Activated CD8-positive, alpha-beta memory T cell treated with anti-CD3 and anti-CD28 coated beads for 24 hours (primary cell): ENCODE measurements at regions not wholly inside any gene's neighbourhood (a gene's known extent, or its start where the extent isn't known, plus 50 kb on each side); places are given as distances from the start of the nearest gene placed in this dataset.

Source experiments
- DNase-seq: peaks from one replicate; pipeline ENCODE4 v3.0.0-alpha.2; 2020

DNA sequence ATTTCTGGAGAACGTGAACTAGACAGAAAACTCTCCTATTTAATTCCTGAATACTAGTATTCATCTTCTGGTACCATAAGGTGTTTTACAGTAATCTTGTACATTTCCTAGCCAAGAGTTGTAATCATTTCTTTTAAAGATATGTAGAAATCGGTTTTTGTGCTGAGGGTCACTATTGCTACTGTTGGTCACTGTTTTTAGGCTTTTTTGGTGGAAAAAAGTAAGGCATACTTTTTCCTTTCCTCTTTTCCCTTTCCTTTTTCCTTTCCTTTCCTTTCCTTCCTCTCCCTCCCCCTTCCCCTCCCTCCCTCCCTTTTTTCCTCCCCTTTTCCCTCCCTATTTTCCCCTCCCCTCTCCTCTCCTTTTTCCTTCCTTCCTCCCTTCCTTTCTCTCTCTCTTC, 706.4 kb upstream of the GOT2 start:
- DNase-seq = no peak

DNA sequence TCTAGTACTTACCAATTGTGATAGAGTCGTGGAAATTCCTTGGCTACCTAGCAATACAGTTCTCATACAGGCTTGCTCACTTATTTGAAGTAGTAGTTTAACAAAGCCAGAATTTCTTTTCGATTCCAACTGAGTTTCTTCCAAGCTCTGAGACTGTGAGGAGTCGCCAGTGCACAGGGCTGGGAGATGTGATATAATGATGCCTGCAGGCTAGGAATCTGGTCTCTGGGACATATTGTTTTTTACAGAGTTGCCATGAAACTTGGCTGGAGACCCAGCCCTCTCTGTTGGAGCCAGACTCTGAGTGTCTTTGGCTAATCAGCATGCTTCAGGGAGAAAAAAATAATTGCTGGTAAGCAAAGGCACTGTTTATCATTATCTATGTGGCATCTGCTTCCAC, 698.8 kb upstream of the GOT2 start:
- DNase-seq = no peak

DNA sequence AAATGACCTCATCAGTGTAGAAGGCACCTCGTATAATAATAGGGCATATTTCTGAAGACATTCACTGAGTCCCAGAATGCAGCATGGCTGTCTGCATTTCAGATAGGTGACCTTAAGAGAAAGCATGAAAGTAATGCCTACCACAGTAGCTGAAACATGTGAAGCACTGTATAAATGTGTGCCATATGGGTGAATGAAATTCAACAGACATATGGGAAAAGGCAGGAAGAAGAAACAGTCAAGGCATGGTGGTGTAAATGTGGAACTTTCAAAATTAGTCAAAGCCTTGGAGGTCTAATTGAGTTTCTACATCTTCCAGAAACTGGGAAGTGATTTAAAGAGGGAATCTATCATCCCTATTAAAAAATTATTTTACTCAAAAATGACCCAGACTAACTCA, 698.2 kb upstream of the GOT2 start:
- no peak for DNase-seq

DNA sequence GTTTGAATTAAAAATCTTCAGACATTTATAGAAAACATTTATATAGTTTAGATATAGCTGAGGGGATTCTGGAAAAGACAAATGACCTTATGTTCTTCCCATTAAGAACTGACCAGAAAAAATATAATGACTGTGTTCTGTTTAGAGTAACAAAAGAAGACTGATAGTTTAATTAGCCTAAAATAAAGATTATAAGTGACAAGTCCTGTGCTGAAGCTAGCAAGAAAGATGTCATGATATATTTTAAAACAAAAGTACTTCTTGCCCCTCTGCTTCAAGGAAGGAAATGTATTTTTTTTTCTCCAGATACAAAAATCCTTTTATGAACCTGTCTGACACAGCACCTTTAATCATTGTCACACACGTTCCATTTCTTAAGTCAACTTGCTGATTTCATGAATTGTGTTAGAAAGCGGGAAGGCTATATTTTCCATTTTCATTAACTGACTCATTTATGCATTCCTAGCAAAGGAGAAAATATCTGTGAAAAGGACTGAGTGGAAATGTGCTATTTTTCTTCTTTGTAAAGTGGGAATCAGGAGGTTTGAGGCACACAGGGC, 690.7 kb upstream of the GOT2 start:
- DNase-seq = no peak

DNA sequence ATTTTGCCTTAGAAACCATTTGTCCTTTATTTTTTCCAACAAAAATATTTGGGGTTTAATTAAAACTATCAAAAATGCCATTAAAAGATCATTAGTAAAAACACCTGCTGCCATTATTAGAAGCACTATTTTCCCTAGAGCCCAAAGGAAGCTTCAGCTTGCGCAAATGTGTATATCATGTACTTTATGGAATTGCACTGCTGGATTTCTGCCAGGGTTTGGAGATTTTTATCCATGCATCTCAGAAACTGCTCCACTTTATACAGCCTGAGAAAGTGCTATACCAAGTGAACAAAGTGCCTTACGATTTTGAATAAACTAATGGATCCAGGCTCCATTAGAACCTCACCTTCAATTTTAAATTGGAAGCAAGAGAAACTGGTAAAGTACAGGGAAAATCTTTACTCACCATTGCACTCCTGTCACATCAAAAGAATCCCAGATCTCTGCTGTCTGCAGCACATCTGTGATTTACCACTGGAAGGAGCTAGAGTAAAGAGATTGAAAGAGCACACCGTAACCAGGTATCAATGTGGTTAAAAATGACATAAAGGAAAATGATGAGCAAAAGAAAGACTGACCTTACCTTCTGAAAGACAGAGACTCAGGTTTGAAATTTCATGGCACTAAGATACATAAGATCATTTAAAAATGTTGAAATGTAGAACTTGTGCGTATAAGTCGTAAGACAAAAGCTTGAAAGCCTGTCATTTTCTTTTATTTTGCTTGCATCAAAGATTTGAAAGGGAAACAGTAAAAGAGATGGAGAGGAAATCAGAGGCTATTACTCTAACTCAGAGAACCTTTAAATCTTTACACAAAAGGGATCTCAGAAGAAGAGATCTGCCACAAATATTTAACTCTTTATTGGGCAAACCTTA, 678.1 kb upstream of the GOT2 start:
- no peak for DNase-seq

DNA sequence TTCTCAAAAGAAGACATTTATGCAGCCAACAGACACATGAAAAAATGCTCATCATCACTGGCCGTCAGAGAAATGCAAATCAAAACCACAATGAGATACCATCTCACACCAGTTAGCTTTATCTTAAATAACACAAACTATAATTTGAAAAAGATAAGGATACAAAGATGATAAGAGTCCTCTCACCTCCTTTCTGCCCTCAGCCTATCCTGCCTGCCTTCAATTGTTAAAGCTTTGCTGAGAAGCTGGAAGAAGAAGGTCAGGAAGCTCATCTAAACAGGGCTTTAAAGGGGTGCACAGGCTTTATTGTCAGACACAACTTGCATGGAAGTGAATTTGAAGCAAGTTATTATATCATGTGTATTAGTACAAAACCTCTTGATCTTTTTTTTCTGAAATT, 676.3 kb upstream of the GOT2 start:
- no peak for DNase-seq

DNA sequence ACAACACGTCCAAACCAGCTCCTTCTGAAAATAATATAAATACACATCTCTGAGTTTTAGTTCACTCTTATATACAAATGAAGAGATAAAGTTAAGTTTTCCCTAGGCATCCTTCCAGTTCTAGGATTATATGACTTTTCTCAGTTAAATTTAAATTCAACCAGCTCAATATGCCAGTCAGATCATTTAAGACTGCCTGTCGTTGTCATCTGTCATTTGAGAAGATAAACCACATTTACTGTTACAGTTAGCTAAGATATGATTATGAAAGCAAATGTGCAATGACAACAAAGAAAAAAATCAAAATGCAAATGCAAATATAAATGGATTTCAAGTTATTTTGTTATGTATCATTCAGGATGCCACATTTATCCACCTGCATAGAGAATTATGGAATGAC, 671.7 kb upstream of the GOT2 start:
- no peak for DNase-seq

DNA sequence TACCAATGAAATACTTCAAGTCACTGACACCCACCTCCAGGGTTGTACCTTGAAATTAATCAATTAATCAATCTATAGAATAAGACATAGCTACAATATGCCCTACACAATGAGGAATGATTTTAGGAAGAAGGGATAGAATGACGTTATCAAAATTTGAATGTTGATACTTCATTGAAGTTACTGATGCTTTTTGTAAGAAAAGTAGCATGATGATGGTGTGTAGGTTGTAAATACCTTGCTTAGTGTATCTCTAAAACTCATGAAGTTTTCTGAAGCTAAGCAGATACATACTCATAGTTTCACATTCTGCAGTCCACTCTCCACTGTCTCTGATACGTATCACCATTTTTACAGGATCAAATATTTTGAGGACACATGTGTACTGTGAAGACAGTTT, 670.4 kb upstream of the GOT2 start:
- DNase-seq = no peak

DNA sequence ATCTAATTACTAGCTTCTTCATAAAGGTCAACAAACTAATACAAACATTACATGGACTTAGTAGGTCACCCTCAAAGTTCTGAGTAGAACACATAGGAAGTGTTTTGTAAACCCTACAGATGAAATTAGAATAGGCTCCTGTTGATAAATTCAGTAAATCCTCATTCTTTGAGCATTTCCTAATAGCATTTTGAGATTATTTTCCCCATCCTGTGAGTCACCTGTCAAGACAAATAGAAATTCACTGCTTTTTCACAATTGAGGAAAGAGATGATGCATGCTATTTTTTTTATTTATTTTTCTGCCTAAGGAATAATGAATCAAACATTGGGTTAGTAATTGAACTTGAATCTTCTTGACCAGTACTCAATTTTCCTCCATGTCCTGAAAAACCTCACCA, 666.7 kb upstream of the GOT2 start:
- no peak for DNase-seq

DNA sequence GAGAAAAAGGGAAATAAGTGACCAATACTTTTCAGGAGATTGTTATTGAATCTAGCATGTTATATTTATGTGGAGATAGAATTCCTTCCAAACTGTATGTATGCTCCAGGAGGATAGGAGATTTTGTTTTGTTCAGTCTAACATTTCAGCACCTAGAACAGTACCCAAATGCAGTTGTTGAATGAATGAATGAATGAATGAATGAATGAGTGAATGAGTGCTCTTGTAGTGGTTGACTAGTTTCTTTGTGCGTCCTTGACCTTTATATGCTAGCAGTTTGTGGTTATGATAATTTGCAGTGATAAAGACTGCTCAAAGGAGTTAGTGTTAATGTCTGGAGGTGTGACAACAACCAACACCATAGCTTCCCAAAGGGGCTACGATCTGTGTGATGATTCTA, 663.5 kb upstream of the GOT2 start:
- no peak for DNase-seq

DNA sequence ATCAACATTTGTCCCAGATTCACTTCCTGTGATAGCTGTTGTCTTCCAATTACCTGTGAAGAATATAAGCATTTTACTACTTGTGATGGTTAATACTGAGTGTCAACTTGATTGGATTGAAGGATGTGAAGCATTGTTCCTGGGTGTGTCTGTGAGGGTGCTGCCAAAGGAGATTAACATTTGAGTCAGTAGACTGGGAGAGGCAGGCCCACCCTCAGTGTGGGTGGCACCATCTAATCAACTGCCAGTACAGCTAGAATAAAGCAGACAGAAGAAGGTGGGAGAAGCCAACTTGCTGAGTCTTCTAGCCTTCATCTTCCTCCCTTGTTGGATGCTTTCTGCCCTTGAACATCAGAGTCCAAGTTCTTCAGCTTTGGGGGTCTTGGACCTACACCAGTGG, 660.4 kb upstream of the GOT2 start:
- DNase-seq = no peak

DNA sequence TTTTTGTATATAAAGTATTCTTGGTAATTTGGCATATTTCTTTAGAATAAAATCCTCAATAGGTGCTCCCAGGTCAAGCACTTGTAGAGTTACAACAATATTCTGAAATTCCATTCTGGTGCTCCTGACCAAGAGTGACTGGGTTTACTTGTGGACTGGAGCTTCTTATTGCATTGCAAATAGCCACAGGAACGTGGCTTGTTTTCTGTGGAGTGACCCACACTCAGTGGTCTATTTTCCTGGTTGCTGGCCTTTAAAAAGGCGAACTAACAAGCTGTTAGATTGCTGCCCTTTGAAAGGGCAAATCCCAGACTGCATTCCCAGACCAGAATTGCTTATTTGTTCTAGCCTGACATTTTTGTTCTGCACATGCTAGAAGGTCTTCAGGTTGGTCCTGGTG, 658.8 kb upstream of the GOT2 start:
- no peak for DNase-seq

DNA sequence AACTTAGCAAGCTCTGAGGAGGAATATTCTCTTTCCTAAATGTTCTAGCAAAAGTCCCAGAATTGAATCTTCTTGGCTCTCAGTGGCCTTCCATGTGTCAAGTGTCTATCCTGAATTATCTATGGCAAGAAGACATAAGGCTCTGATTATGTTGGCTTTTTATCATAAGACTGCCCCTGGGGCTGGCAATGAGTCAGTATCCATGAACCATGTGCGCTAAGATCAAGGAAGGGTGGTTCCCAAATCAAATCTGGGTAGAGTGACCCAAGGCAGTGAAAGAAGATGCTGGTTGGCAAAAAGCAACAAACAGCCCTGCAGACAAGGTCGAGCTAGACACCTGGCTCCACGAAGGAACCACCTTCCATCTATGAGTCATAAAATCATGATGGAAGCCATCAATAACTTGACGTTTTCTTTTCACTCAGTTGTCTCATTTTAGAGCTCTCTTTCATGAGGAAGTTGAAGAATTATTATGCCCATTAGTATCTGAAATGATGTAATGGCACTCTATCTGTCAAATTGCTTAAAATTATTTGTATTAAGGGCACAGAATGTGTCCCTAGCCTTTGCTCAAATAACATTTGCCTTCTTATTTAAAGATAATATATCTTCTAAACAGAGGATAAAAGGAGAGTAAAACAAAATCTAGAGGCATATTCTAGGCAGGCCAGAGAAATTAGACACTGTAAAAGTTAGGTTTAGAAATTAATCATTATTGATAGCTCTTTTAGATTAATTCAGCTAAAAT, 657.7 kb upstream of the GOT2 start:
- DNase-seq = no peak

DNA sequence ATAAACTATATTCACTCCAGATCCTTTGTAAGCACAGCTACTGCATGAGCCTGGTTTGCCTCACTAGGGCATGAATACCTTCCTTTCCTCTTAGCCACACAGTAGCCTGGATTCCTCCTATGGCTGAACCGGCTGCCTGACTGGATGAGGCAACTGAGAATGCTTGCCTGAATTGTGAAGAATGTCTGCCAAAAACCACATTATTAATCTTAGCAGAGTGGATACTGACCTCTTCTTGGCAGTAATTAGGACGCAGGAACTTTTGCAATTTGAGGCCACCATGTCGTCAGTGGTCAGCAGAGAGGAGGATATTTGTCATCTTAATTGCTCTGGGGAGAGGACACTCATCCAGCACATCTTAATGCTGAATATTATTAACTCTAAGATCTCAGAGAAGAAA, 651.8 kb upstream of the GOT2 start:
- no peak for DNase-seq

DNA sequence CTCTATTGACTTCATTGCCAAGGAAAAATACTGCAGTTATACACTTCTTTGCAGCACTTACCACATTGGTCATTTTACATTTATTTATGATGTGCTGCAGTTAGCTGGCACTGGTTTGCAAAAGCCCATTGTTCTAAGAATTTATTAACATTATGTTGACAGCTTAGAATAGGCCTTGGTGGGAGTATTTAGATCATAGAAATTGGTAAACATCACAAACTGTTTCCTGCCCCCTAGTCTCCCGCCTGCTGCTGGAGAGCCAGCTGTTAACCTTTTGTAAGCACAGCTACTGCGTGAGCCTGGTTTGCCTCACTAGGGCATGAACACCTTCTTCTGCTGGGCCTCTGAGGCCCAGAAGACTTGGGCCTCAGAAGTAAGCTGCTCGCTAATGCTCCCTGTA, 651.4 kb upstream of the GOT2 start:
- DNase-seq = no peak

DNA sequence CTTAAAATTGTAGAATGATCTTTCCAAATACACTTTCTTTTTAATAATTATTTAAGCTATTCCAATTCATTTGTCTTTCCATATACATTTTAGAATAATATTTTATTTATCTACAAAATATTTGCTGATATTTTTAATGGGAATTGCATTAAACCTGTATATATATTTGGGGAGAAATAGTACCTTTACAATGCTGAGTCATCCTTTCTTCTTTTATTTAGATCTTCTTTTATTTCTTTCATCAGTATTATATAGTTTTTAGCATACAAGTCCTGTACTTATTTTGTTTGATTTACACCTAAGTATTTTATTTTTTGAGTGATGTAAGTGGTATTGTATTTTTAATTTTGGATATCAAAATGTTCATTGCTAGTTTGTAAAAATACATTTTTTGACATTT, 639.5 kb upstream of the GOT2 start:
- DNase-seq = no peak

DNA sequence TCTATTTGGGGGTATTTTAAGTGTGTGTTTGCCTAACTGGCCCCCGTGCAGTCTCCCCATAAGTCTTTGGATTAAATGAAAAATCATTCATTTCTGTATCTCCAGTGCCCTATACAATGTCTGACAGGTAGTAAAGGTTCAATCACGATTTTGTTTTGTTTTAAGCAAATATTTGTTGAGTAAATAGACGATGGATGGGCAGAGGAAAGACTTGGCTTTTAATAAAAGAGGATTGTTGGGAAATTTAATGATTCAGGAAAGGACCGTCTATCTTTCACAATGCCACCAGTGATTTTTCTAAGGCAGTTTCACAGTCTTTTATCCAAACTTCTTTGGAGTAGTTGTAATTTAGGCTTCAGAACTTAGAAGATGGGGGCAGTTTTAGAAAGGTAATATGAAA, 636.6 kb upstream of the GOT2 start:
- no peak for DNase-seq

DNA sequence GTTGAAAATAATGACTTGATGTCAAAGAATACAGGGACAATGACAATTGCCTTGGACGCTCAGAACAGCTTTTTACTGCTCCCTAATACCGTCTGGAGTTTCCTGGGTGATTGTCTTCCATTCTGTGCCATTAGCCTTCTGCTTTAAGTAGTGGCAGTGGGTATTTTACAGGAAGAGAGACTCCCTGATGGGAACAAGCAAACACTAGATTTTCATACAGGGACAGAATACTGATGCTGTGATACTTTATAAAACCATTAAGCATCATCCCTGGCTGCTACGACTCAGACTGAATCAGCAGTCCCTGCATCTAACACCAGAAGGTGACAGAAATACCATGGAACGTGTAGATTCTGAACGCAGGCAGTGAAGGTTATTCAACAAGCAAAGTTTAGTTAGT, 635.4 kb upstream of the GOT2 start:
- DNase-seq = no peak

DNA sequence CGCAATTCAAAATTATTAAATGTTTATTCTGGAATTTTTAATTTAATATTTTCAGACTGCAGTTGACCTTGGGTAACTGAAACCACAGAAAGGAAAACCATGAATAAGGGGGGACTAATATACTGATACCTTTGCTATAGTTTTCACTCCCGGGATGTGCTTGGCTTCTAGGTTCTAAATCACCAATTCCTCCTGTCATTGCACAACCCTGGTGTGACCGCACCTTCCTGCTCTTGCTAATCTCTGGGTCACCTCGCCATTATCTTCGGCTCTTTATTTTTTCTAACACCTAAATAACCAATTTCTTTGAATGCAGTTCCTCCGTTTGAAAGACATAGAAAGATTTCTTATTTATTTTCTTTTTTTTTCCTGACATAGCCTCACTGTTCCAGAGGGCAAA, 634.5 kb upstream of the GOT2 start:
- no peak for DNase-seq

DNA sequence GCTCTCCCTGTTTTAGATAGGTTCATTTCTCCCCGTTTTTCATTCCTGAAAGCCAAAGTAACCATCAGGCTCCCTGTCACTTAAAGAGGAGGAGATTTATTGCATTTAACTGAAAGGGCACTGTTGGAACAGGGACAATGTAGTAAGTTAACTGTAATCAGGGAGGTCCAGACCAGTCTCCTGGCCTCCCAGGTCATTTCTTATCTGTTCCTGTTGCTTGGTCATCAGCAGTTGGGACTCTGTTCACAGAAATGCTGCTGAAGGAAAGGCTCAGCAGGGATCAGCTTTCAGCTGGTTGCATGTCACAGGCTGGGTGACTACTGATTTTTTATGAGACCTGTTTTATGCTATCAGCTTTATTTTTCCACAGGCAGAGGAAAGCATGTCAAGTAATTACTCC, 622.6 kb upstream of the GOT2 start:
- no peak for DNase-seq

DNA sequence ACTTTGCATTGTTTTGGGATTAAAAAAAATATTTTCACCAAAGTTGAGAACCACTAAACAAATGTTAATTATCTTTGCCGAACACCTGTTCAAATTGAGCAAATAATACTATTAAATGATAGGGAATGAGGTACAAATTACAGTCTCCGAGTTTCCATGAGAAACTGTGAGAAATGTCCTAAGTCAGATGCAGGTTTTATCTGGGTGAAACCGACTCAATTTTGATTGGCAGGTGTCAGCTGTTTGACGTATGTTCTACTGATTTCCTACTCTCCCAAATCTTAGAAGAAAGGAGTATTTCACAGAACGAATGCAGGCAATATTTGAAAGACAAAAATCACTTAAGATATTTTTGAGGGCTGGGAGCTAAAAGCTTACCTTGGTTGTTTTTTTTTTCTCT, 622.0 kb upstream of the GOT2 start:
- no peak for DNase-seq

DNA sequence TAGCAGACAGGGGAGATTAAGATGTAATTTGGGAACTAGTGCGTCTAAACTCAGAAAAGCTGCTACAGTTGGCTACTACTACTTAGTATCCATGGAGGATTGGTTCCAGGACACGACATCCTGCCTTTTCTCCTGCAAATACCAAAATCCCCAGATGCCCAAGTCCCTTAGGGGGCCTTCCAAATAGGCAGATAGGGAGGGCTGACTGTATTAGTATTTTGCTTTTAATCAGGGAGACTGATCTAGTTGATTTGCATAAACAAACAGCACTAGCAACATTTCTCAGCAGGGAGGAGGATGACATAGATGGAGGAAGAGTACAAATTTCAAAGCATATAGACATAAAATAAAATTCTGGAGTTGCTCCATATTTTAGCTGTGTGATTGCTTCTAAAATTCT, 621.6 kb upstream of the GOT2 start:
- no peak for DNase-seq

DNA sequence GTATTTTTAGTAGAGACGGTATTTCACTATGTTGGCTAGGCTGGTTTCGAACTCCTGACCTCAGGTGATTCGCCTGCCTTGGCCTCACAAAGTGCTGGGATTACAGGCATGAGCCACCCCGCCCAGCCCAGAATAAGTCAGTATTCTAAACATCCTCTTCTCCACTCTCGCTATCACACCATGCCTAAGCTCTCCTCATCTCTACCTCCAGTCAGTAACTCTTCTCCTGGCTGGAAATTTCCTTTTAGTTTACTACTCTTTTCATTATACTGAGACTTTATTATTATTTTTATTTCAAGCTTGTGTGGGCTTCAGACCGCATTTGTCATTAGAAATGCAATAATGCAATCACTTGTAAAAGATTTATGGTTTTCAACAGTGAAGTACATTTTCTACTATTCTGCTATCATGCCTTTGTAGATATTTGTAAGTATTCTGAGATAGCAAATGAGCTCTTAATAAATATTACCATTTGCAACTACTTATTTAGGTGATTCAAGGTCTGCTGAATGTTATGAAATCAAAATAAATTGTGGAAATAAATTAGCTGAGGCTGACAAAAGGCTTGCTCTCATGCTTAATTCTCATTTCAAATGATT, 617.3 kb upstream of the GOT2 start:
- DNase-seq = no peak

DNA sequence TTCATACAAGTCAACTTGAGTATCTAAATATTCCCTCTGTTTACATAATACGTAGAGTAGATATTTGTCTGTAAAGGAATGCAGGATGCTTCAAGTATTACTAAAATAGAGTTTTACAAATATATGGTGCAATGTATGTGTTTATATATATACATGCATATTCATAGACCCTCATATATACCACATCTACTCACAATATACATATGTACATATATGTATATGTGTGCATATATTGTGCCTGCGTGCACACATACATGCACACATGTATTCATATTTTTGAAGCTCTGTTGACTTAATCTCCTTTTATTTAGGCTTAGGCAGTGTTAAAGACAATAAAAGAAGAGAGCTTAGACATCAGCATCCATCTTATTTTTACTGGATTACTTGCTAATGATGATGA, 616.6 kb upstream of the GOT2 start:
- no peak for DNase-seq
